ENCODE measurements at regions not wholly inside any gene's neighbourhood (a gene's known extent, or its start where the extent isn't known, plus 50 kb on each side); places are given as distances from the start of the nearest gene placed in this dataset.
"Not testable (repeated sequence)": the region's sequence is repeated elsewhere in the genome, so short reads cannot be mapped to it uniquely, and the experiment has no call there.

- CTCF ChIA-PET (ENCODE audit: partially characterized antibody); H3K36me3 Mint-ChIP-seq; H3K9me3 ChIP-seq (ENCODE audit: control insufficient read depth in 1 of 2, low read length in 2 of 2); POLR2A ChIA-PET (ENCODE audit: partially characterized antibody); H3K36me3 ChIP-seq (ENCODE audit: insufficient read depth, low read length); intact Hi-C loops (cut with micrococcal nuclease); H3K27me3 Mint-ChIP-seq; H3K27ac Mint-ChIP-seq; H3K4me1 ChIP-seq (ENCODE audit: insufficient read depth, low read length); H3K4me3 ChIP-seq (ENCODE audit: low read length in 2 of 2); H3K9me3 Mint-ChIP-seq; H3K27ac ChIP-seq (ENCODE audit: low read depth, low read length); DNase-seq; H3K4me1 Mint-ChIP-seq; H3K4me3 Mint-ChIP-seq; H3K27me3 ChIP-seq (ENCODE audit: insufficient read depth, low read length): not testable (repeated sequence)
These were observed 189.6 kb downstream of the SPATA31A1 start for GRCh38 chr9:39545079-39545478.

DNA sequence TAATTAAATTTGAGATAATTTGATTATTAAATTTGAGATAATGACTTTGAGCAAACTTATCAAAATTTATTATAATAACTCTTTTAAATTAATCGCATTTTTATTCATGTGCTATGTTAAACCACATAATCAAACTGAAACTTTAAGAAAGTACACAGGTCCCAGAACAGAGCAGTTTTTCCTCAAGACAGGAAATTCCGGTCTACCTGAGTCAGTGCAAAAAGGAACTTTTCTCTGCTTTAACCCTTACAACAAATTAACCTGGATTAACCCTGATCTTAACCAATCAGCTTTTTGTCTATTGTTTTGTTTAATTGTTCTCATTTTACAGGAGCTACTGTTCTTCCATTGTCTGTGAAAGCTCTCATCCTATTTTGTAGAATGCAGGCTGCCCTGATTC, 195.1 kb downstream of the SPATA31A1 start:
- H3K27ac ChIP-seq (ENCODE audit: low read depth, low read length); H3K36me3 Mint-ChIP-seq; H3K4me3 ChIP-seq (ENCODE audit: low read length in 2 of 2); CTCF ChIA-PET (ENCODE audit: partially characterized antibody); DNase-seq; H3K36me3 ChIP-seq (ENCODE audit: insufficient read depth, low read length); intact Hi-C loops (cut with micrococcal nuclease); H3K4me3 Mint-ChIP-seq; POLR2A ChIA-PET (ENCODE audit: partially characterized antibody); H3K9me3 ChIP-seq (ENCODE audit: control insufficient read depth in 1 of 2, low read length in 2 of 2); H3K4me1 ChIP-seq (ENCODE audit: insufficient read depth, low read length); H3K27me3 ChIP-seq (ENCODE audit: insufficient read depth, low read length); H3K9me3 Mint-ChIP-seq; H3K4me1 Mint-ChIP-seq; H3K27me3 Mint-ChIP-seq; H3K27ac Mint-ChIP-seq: not testable (repeated sequence)

DNA sequence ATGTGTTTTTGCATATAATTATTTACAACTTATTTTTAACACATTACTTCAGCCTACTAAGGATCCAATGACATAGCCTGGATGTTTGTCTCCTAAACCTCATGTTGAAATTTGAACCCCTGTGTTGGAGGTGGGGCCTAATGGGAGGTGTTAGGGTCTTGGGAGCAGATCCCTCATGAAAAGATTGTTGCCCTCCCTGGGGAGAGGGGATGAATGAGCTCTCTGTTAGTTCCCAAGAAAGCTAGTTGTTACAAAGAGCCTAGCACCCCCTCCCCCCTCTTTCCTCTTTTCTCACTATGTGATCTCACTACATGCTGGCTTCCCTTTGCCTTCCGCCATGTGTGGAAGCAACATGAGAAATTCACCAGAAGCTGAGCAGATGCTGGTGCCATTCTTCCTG, 196.1 kb downstream of the SPATA31A1 start:
- H3K4me3 Mint-ChIP-seq; H3K9me3 ChIP-seq (ENCODE audit: control insufficient read depth in 1 of 2, low read length in 2 of 2); POLR2A ChIA-PET (ENCODE audit: partially characterized antibody); H3K27ac Mint-ChIP-seq; H3K36me3 Mint-ChIP-seq; intact Hi-C loops (cut with micrococcal nuclease); DNase-seq; CTCF ChIA-PET (ENCODE audit: partially characterized antibody); H3K4me1 Mint-ChIP-seq; H3K9me3 Mint-ChIP-seq; H3K36me3 ChIP-seq (ENCODE audit: insufficient read depth, low read length); H3K27ac ChIP-seq (ENCODE audit: low read depth, low read length); H3K27me3 Mint-ChIP-seq; H3K27me3 ChIP-seq (ENCODE audit: insufficient read depth, low read length); H3K4me1 ChIP-seq (ENCODE audit: insufficient read depth, low read length); H3K4me3 ChIP-seq (ENCODE audit: low read length in 2 of 2): not testable (repeated sequence)

- H3K27ac ChIP-seq (ENCODE audit: low read depth, low read length); POLR2A ChIA-PET (ENCODE audit: partially characterized antibody); CTCF ChIA-PET (ENCODE audit: partially characterized antibody); H3K4me3 Mint-ChIP-seq; H3K27me3 Mint-ChIP-seq; H3K4me3 ChIP-seq (ENCODE audit: low read length in 2 of 2); H3K36me3 ChIP-seq (ENCODE audit: insufficient read depth, low read length); H3K36me3 Mint-ChIP-seq; H3K4me1 Mint-ChIP-seq; H3K9me3 ChIP-seq (ENCODE audit: control insufficient read depth in 1 of 2, low read length in 2 of 2); H3K27me3 ChIP-seq (ENCODE audit: insufficient read depth, low read length); intact Hi-C loops (cut with micrococcal nuclease); DNase-seq; H3K27ac Mint-ChIP-seq; H3K9me3 Mint-ChIP-seq; H3K4me1 ChIP-seq (ENCODE audit: insufficient read depth, low read length): not testable (repeated sequence)
These were observed 196.9 kb downstream of the SPATA31A1 start for GRCh38 chr9:39552242-39552881.

- H3K9me3 ChIP-seq (ENCODE audit: control insufficient read depth in 1 of 2, low read length in 2 of 2); DNase-seq; H3K27ac ChIP-seq (ENCODE audit: low read depth, low read length); H3K36me3 ChIP-seq (ENCODE audit: insufficient read depth, low read length); H3K4me1 ChIP-seq (ENCODE audit: insufficient read depth, low read length); H3K27ac Mint-ChIP-seq; CTCF ChIA-PET (ENCODE audit: partially characterized antibody); H3K4me3 Mint-ChIP-seq; H3K4me1 Mint-ChIP-seq; POLR2A ChIA-PET (ENCODE audit: partially characterized antibody); intact Hi-C loops (cut with micrococcal nuclease); H3K4me3 ChIP-seq (ENCODE audit: low read length in 2 of 2); H3K9me3 Mint-ChIP-seq; H3K27me3 Mint-ChIP-seq; H3K27me3 ChIP-seq (ENCODE audit: insufficient read depth, low read length); H3K36me3 Mint-ChIP-seq: not testable (repeated sequence)
These were observed 198.9 kb downstream of the SPATA31A1 start for GRCh38 chr9:39554352-39554751.

- H3K36me3 Mint-ChIP-seq, H3K4me1 Mint-ChIP-seq, H3K27ac Mint-ChIP-seq: not testable (repeated sequence)
These were observed 203.9 kb downstream of the SPATA31A1 start for GRCh38 chr9:39559384-39559783.

DNA sequence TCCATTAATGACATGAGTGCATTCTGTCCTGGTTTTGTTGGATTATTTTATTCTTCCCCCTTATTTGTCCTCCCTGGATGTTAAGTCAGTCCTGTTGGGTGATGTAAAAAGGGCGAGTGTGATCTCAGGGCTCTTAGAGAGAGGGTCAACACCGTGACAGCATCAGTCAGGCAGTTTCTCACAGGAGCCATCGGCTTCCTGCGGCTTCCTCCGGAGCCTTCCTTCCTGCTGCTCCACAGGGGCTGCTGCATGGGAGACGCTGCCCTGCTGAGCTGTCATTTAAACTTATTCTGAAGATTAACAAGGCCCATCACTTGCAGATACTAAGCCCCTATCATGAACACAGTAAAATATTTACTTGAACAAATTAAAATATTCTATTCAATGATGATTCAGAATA, 211.3 kb downstream of the SPATA31A1 start:
- H3K27me3 Mint-ChIP-seq; DNase-seq; intact Hi-C loops (cut with micrococcal nuclease); H3K27me3 ChIP-seq (ENCODE audit: insufficient read depth, low read length); H3K4me3 ChIP-seq (ENCODE audit: low read length in 2 of 2); H3K27ac ChIP-seq (ENCODE audit: low read depth, low read length); POLR2A ChIA-PET (ENCODE audit: partially characterized antibody); H3K9me3 ChIP-seq (ENCODE audit: control insufficient read depth in 1 of 2, low read length in 2 of 2); H3K9me3 Mint-ChIP-seq; CTCF ChIA-PET (ENCODE audit: partially characterized antibody); H3K36me3 Mint-ChIP-seq; H3K36me3 ChIP-seq (ENCODE audit: insufficient read depth, low read length); H3K4me1 Mint-ChIP-seq; H3K27ac Mint-ChIP-seq; H3K4me3 Mint-ChIP-seq; H3K4me1 ChIP-seq (ENCODE audit: insufficient read depth, low read length): not testable (repeated sequence)

More at GRCh38 chr9:39559384-39559783, 203.9 kb downstream of the SPATA31A1 start:
- H3K27ac ChIP-seq (ENCODE audit: low read depth, low read length); H3K27me3 ChIP-seq (ENCODE audit: insufficient read depth, low read length); POLR2A ChIA-PET (ENCODE audit: partially characterized antibody); CTCF ChIA-PET (ENCODE audit: partially characterized antibody); H3K4me1 ChIP-seq (ENCODE audit: insufficient read depth, low read length); intact Hi-C loops (cut with micrococcal nuclease); H3K4me3 ChIP-seq (ENCODE audit: low read length in 2 of 2); H3K9me3 Mint-ChIP-seq; H3K36me3 ChIP-seq (ENCODE audit: insufficient read depth, low read length); H3K4me3 Mint-ChIP-seq; H3K9me3 ChIP-seq (ENCODE audit: control insufficient read depth in 1 of 2, low read length in 2 of 2); H3K27me3 Mint-ChIP-seq: not testable (repeated sequence)
- DNase-seq = peak; percentile 21 to 42 (median 30)

DNA sequence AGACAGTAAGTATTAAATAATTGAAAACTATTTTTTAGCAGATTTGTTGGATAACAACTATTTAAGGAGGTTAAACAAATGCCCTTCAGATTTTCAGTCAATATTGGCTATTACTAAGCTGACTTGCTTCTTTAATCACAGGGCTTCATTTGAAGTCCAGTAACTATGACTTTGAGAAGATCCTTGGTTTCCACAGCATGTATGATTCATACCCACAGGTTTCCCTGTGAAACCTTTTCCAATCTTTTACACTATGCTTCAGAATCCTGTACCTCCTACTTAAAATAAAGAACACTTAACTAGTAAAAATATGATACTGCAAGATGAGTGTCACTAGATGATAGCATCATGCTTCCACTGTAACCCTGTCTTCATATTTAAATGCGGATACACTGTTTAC, 211.9 kb downstream of the SPATA31A1 start:
- H3K9me3 Mint-ChIP-seq; H3K36me3 Mint-ChIP-seq; H3K27me3 ChIP-seq (ENCODE audit: insufficient read depth, low read length); H3K4me1 ChIP-seq (ENCODE audit: insufficient read depth, low read length); H3K4me3 ChIP-seq (ENCODE audit: low read length in 2 of 2); DNase-seq; H3K27ac ChIP-seq (ENCODE audit: low read depth, low read length); H3K4me3 Mint-ChIP-seq; intact Hi-C loops (cut with micrococcal nuclease); H3K36me3 ChIP-seq (ENCODE audit: insufficient read depth, low read length); CTCF ChIA-PET (ENCODE audit: partially characterized antibody); H3K9me3 ChIP-seq (ENCODE audit: control insufficient read depth in 1 of 2, low read length in 2 of 2); POLR2A ChIA-PET (ENCODE audit: partially characterized antibody); H3K27ac Mint-ChIP-seq; H3K4me1 Mint-ChIP-seq; H3K27me3 Mint-ChIP-seq: not testable (repeated sequence)

All from CD4-positive, alpha-beta memory T cell (primary cell).